Cerebellar cortex (tissue), 1 donor: ENCODE measurements at regions not wholly inside any gene's neighbourhood (a gene's known extent, or its start where the extent isn't known, plus 50 kb on each side); places are given as distances from the start of the nearest gene placed in this dataset.

Experiments
- DNase-seq: peaks from one replicate; pipeline ENCODE4 v3.0.0-alpha.2; 2015; ENCODE audit warnings: low spot score

DNA sequence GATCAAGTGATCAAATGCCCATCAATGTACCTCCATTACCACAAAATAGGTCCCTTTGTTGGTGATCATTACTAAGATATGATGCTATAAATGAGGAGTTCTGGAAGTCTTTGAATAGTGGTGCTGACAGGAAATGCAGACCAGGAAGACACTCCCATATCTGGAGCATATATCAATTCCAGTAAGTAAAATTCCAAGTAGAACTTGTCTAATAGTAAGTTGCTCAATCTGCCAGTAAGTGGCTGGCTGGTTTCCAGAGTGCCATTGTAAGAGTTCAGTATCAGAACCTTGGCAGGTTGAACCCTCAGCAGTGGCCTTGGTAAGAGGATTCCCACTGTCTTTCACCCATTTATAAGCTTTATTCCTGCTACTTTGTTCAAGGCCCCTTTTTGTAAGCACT is 379.9 kb upstream of the RBMS3 start:
- no peak for DNase-seq

GRCh38 chr3:28903171-28903601 is 377.7 kb upstream of the RBMS3 start:
- DNase-seq: no peak

- DNase-seq: no peak
Observed at GRCh38 chr3:28905798-28906197, 375.1 kb upstream of the RBMS3 start.

DNA sequence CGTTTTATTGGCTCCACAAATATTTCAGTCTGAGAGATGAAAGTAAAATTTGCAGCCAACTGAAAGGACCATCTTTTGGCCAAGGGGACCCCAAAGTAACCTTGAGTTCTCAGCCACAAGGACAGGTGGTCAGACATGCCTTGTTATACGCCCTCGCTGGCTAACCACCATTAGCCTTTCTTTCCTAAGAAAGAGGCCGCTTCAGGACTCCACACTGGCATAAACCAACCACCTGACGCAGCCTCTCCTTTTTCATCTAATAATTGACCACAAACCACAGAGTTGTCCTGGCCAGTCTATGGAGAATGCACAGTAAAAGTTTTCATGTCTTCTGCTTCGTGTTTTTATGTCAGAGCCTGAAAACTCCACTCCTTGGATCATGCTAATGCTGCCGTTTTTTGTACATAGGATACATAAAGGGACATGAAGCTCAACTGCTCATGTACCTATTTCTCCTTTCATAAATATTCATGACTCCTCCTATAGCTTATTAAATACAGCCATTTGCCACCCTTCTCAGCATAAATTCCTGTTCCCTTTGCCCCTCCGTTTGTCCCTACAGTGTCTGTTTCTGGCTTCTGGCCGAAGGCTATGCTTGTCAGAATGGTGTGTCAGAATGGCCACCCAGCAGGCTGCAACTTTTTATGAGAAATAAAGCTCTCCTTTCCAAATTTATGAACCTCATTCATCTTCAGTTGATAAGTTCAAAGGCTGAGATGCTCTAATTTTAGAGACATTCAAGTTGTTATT is 374.1 kb upstream of the RBMS3 start:
- no peak for DNase-seq

GRCh38 chr3:28907616-28908015 is 373.3 kb upstream of the RBMS3 start:
- no peak for DNase-seq

DNA sequence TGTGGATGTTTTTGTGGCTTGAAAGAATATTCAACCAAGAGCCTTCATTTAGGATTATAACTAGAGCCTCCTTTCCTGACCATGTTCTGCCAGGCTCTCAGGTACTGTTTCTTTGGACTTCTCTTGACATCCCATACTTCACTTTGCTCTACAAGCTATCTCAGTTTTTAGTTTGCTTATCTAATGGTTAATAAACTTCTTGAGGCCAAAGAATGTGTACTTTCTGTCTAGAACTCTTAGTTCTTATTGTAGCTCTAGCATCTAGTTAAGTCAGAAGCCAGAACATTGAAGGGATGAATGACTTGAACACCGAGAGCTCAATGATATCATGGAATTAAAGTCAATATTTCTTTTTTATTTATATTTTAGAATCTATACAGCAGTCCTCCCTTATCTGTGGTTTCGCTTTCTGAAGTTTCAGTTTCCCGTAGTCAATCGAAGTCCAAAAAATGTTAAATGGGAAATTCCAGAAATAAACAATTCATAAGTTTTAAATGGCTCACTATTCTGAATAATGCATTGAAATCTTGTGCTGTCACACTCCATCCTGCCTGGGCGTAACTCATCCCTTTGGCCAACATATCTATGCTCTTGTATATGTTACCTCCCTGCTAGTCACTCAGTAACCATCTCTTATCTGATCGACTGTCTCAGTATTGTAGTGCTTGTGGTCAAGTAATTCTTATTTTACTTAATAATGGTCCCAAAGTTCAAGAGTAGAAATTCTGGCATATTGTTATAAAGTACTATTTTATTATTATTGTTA is 368.6 kb upstream of the RBMS3 start:
- DNase-seq: no peak

DNA sequence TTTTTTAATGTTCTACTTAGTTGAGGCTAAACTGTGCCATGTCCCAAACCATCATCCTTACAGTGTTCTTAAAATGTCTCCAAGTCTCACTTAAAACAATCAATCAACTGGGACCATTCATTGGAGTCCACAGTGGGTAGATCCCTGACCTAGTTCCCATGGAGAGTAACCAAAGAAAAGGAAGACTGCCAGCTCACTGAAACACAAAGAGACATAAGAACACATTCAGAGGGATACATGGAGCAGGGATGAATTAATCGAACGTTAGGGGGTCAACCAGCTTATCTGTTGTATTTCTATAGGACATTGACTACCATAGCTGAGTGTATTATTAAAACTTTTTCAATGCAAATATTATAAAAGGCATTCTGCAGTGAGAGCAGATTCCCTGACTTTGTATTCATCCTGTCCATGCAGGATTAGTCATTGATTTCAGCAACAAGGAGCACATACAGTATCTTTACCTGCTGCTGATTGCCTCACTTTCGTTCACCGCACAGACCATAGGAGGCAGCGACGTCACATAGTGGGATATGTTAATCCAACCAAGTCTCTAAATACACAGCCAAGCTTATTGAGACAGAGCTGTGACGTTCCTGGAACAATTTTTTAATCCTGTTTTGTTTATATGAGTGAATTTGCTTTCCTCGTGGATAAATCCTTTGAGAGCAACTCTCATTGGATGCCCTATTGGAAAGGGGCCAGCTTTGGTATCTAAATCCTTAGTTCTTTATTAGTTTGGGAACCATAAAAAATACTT is 364.9 kb upstream of the RBMS3 start:
- no peak for DNase-seq

GRCh38 chr3:28916713-28917499 is 364.0 kb upstream of the RBMS3 start:
- DNase-seq: peak; percentile 16

- no peak for DNase-seq
Observed at GRCh38 chr3:28917895-28918475, 362.9 kb upstream of the RBMS3 start.

- DNase-seq: no peak
Observed at GRCh38 chr3:28922376-28922775, 358.5 kb upstream of the RBMS3 start.

DNA sequence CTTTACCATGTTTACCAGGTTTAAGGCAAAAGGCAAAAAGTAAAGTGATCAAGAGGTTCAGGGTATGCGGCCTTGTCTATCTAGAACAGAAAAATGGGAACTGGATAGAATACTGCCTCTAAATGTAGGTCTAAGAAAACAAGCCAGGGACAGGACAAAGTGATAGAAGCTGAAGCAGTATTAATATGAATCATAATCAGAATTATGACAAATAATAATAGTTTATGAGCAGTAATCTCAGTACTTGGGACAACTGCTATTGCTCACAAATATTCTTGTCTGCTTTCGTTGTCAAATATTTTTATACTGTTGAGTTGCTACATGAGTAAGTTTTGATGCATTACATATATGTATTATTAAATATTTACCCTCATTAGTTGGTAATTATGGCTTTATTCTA is 356.9 kb upstream of the RBMS3 start:
- DNase-seq: no peak

- DNase-seq: no peak
Observed at GRCh38 chr3:28924744-28925360, 356.0 kb upstream of the RBMS3 start.

GRCh38 chr3:28933337-28933736 is 347.5 kb upstream of the RBMS3 start:
- DNase-seq: no peak

DNA sequence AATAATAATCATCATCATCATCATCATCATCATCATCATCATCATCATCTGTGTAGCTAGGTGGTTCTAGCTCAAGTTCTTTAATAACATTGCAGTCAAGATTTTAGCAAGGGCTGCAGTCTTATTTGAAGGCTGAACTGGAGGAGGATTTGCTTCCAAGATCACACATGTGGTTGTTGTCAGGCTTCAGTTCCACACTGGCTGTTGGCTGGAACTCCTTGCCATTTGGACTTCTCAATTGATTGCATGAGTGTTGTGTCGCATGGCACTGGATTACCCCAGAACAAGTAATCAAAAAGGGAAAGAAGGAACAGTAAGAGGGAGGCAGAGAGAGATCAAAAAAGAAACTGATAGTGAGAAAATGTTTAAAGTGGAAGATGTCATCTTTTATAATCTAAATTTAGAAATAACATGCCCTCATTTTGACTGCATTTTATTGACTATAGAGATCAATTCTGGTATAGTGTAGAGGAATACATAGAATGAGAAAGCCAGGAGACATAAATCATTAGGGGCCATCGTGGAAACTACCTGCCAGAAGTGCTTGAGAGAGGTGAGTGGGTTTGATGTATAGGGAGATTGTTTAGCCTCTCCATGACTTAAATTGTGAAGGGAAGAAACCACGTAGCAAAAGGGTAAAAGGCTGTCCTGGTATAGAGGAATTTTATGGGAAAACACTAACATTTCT is 346.6 kb upstream of the RBMS3 start:
- no peak for DNase-seq

GRCh38 chr3:28935146-28935545 is 345.7 kb upstream of the RBMS3 start:
- no peak for DNase-seq

- no peak for DNase-seq
Observed at GRCh38 chr3:28936154-28936553, 344.7 kb upstream of the RBMS3 start.

- DNase-seq: peak; percentile 21
Observed at GRCh38 chr3:28940530-28940929, 340.3 kb upstream of the RBMS3 start.

DNA sequence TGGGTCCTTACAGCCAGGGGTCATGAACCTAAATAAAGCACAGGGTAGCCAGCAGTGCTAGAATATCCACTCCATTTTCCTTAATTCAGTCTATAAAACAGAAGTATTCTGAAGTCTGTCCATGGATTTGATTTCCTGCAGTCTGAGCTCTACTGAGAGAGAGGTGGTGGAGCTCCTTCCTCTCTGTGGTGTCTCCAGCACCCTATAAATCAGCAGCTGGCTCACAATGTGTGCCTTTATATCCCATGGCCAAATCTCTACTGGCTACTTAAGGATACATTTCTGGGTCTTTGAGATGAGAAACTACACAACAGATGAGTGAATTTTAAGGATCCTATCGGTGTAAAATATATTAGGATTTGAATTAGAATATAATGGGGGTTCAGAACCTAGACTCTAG is 339.9 kb upstream of the RBMS3 start:
- DNase-seq: no peak

GRCh38 chr3:28947061-28947460 is 333.8 kb upstream of the RBMS3 start:
- DNase-seq: no peak

- no peak for DNase-seq
Observed at GRCh38 chr3:28947751-28948150, 333.1 kb upstream of the RBMS3 start.

- no peak for DNase-seq
Observed at GRCh38 chr3:28948685-28949084, 332.2 kb upstream of the RBMS3 start.
